Neuronal stem cell (in vitro differentiated cells): ENCODE measurements at regions not wholly inside any gene's neighbourhood (a gene's known extent, or its start where the extent isn't known, plus 50 kb on each side); places are given as distances from the start of the nearest gene placed in this dataset.

ENCODE experiments used
- DNase-seq: peaks from one replicate; pipeline ENCODE4 v3.0.0-alpha.2; 2013; ENCODE audit warnings: low spot score
- H2AFZ ChIP-seq: one replicate; pipeline ENCODE4 v1.6.1; 2013; ENCODE audit warnings: mild to moderate bottlenecking, low read length, inconsistent platforms
- H2AK5ac ChIP-seq: 2 replicates; pipeline ENCODE4 v1.6.1; 2013; ENCODE audit warnings: low read depth, mild to moderate bottlenecking, inconsistent platforms, low read length, moderate library complexity, mixed read lengths
- H2BK120ac ChIP-seq: 2 replicates; pipeline ENCODE4 v1.6.1; 2013; ENCODE audit warnings: low read depth, mild to moderate bottlenecking, inconsistent platforms, low read length, moderate library complexity, mixed read lengths
- H2BK12ac ChIP-seq: one replicate; pipeline ENCODE4 v1.6.1; 2013; ENCODE audit warnings: low read length, inconsistent platforms
- H2BK15ac ChIP-seq: 2 replicates; pipeline ENCODE4 v1.6.1; 2013; ENCODE audit warnings: mild to moderate bottlenecking, low read length, inconsistent platforms, mixed read lengths
- H2BK5ac ChIP-seq: one replicate; pipeline ENCODE4 v1.6.1; 2013; ENCODE audit warnings: inconsistent platforms, mild to moderate bottlenecking, low read length, moderate library complexity
- H3K14ac ChIP-seq: one replicate; pipeline ENCODE4 v1.6.1; 2013; ENCODE audit warnings: low read length, inconsistent platforms
- H3K18ac ChIP-seq: 2 replicates; pipeline ENCODE4 v1.6.1; 2013; ENCODE audit warnings: low read length, inconsistent platforms
- H3K23ac ChIP-seq: 2 replicates; pipeline ENCODE4 v1.6.1; 2013; ENCODE audit warnings: low read depth, mild to moderate bottlenecking, mixed read lengths, low read length, inconsistent platforms; ENCODE audit not compliant: poor library complexity
- H3K27ac ChIP-seq: replicated peaks from 3 replicates; pipeline ENCODE4 v1.5.1; 2013; ENCODE audit warnings: low read length, inconsistent platforms
- H3K27me3 ChIP-seq, 3 experiments: 2 replicates each; pipeline ENCODE4 v1.6.1; 2013; ENCODE audit warnings: low read length in 3 of 3, mild to moderate bottlenecking in 2 of 3, inconsistent platforms in 1 of 3, low read depth in 1 of 3, mixed read lengths in 1 of 3, moderate library complexity in 1 of 3; ENCODE audit not compliant: control insufficient read depth in 3 of 3, insufficient read depth in 3 of 3
- H3K36me3 ChIP-seq, 2 donors: replicated peaks in 1 of 2; 2 replicates each; pipeline ENCODE4 v1.6.1; 2013; ENCODE audit warnings: low read length in 2 of 2; ENCODE audit not compliant: control insufficient read depth in 2 of 2, insufficient read depth in 2 of 2
- H3K4ac ChIP-seq: 2 replicates; pipeline ENCODE4 v1.6.1; 2013; ENCODE audit warnings: inconsistent platforms, mild to moderate bottlenecking, low read length, moderate library complexity
- H3K4me1 ChIP-seq, 2 donors: 1 replicate in 1 of 2; 2 replicates in 1 of 2; pipeline ENCODE4 v1.6.1; 2013; ENCODE audit warnings: low read length in 2 of 2, low read depth in 1 of 2; ENCODE audit not compliant: control insufficient read depth in 2 of 2, insufficient read depth in 1 of 2
- H3K4me2 ChIP-seq: one replicate; pipeline ENCODE4 v1.6.1; 2013; ENCODE audit warnings: mild to moderate bottlenecking, low read length, inconsistent platforms; ENCODE audit not compliant: insufficient read depth, poor library complexity, severe bottlenecking
- H3K4me3 ChIP-seq, 2 donors: 2 replicates each; pipeline ENCODE4 v1.5.1; 2013; ENCODE audit warnings: low read length in 2 of 2, mild to moderate bottlenecking in 2 of 2, inconsistent platforms in 1 of 2, moderate library complexity in 1 of 2
- H3K79me1 ChIP-seq: one replicate; pipeline ENCODE4 v1.6.1; 2013; ENCODE audit warnings: low read depth, mild to moderate bottlenecking, inconsistent platforms, low read length, moderate library complexity
- H3K9ac ChIP-seq: one replicate; pipeline ENCODE4 v1.6.1; 2013; ENCODE audit warnings: mild to moderate bottlenecking, low read depth, low read length, inconsistent platforms; ENCODE audit not compliant: poor library complexity
- H3K9me3 ChIP-seq, 2 donors: replicated peaks in 1 of 2; 2 replicates each; pipeline versions ENCODE3 to v1.6.1; 2013; ENCODE audit warnings: low read length in 2 of 2, mild to moderate bottlenecking in 2 of 2, inconsistent platforms in 1 of 2, low read depth in 1 of 2, mixed read lengths in 1 of 2, moderate library complexity in 1 of 2; ENCODE audit not compliant: control insufficient read depth in 2 of 2, insufficient read depth in 1 of 2
- H4K8ac ChIP-seq: one replicate; pipeline ENCODE4 v1.6.1; 2013; ENCODE audit warnings: low read depth, mild to moderate bottlenecking, inconsistent platforms, low read length, moderate library complexity
- H4K91ac ChIP-seq: one replicate; pipeline ENCODE4 v1.6.1; 2013; ENCODE audit warnings: low read length, low read depth, mild to moderate bottlenecking, inconsistent platforms; ENCODE audit not compliant: poor library complexity
- WGBS, 2 donors: extraction: QIAGEN DNeasy Blood & Tissue Kit; methylation state at CpG; one replicate each; pipeline ENCODE4 v1.1.7; 2013; ENCODE audit warnings: missing lambda C conversion rate in 2 of 2, mixed read lengths in 1 of 2; ENCODE audit not compliant: insufficient read length in 2 of 2, insufficient replicate concordance in 1 of 2; ENCODE audit errors: extremely low coverage in 2 of 2; 5-methylcytosine and 5-hydroxymethylcytosine counted together

GRCh38 chr16:27642756-27643155 is 92.8 kb downstream of the KATNIP start:
- no peak overlapping the region for H3K27ac ChIP-seq
- H4K91ac ChIP-seq = no peak overlapping the region
- H3K79me1 ChIP-seq = no peaks in the 10 kb centered on the region
- no peak overlapping the region for H2BK12ac ChIP-seq
- no peaks in the 10 kb centered on the region for H3K4me1 ChIP-seq
- H3K4ac ChIP-seq = no peak overlapping the region
- H3K27me3 ChIP-seq = no peaks in the 10 kb centered on the region
- H4K8ac ChIP-seq = no peak overlapping the region
- no peaks in the 10 kb centered on the region for H3K36me3 ChIP-seq
- no peak overlapping the region for H3K23ac ChIP-seq
- H3K18ac ChIP-seq = no peak overlapping the region
- H2BK120ac ChIP-seq = no peak overlapping the region
- no peaks in the 10 kb centered on the region for H3K9me3 ChIP-seq
- no peak overlapping the region for H2AFZ ChIP-seq
- H3K4me3 ChIP-seq = no peak overlapping the region
- no CpG with 5 or more reads among the region's 4 CpGs for WGBS, 2 donors
- no peak overlapping the region for H2AK5ac ChIP-seq
- H2BK15ac ChIP-seq = no peak overlapping the region
- H3K14ac ChIP-seq = no peak overlapping the region
- no peak for DNase-seq
- no peak overlapping the region for H2BK5ac ChIP-seq
- no peak overlapping the region for H3K9ac ChIP-seq
- no peak overlapping the region for H3K4me2 ChIP-seq

GRCh38 chr16:27644165-27644564 is 94.2 kb downstream of the KATNIP start:
- H3K4me2 ChIP-seq = no peak overlapping the region
- H2AK5ac ChIP-seq = peak overlapping the region; percentile 15
- no peak overlapping the region for H3K18ac ChIP-seq
- no peak overlapping the region for H2BK5ac ChIP-seq
- H2BK12ac ChIP-seq = no peak overlapping the region
- H3K27me3 ChIP-seq = no peaks in the 10 kb centered on the region
- peaks cover 7% of the 10 kb centered on the region in 2 donors for H3K36me3 ChIP-seq
- no peak overlapping the region for H3K23ac ChIP-seq
- H3K4me3 ChIP-seq = no peak overlapping the region
- no peak overlapping the region for H2BK15ac ChIP-seq
- H3K4me1 ChIP-seq = no peaks in the 10 kb centered on the region
- no CpG with 5 or more reads among the region's 8 CpGs for WGBS, 2 donors
- no peak overlapping the region for H3K9ac ChIP-seq
- H4K8ac ChIP-seq = no peak overlapping the region
- H3K27ac ChIP-seq = no peak overlapping the region
- H3K14ac ChIP-seq = no peak overlapping the region
- H2BK120ac ChIP-seq = no peak overlapping the region
- H3K4ac ChIP-seq = no peak overlapping the region
- DNase-seq = no peak
- H2AFZ ChIP-seq = no peak overlapping the region
- peaks cover 0 to 1% of the 10 kb centered on the region in 2 donors for H3K9me3 ChIP-seq
- no peaks in the 10 kb centered on the region for H3K79me1 ChIP-seq
- no peak overlapping the region for H4K91ac ChIP-seq

- Histone ChIP-seq H3K4me2 (no peak overlapping the region), H2BK12ac (no peak overlapping the region), H2AK5ac (no peak overlapping the region), H3K9ac (no peak overlapping the region), H3K4me1 (no peaks in the 10 kb centered on the region), H3K14ac (no peak overlapping the region), H3K18ac (no peak overlapping the region), H3K4ac (no peak overlapping the region), H2BK120ac (no peak overlapping the region), H2AFZ (no peak overlapping the region), H2BK5ac (no peak overlapping the region), H3K27ac (no peak overlapping the region), H3K23ac (no peak overlapping the region), H2BK15ac (no peak overlapping the region), H3K27me3 (no peaks in the 10 kb centered on the region), H3K36me3 (peaks cover 7 to 8% of the 10 kb centered on the region in 2 donors), H3K4me3 (no peak overlapping the region), H3K9me3 (peaks cover 0 to 1% of the 10 kb centered on the region in 2 donors), H4K91ac (no peak overlapping the region), H3K79me1 (peaks cover 1% of the 10 kb centered on the region), H4K8ac (no peak overlapping the region)
- no CpG with 5 or more reads among the region's 5 CpGs for whole genome bisulfite sequencing, 2 donors
- no peak for DNase-seq
These were observed 95.5 kb downstream of the KATNIP start for GRCh38 chr16:27645396-27645795.

- DNase-seq = no peak
- Histone ChIP-seq H2BK120ac (no peak overlapping the region), H3K4me3 (no peak overlapping the region), H3K27me3 (no peaks in the 10 kb centered on the region), H4K8ac (no peak overlapping the region), H3K23ac (peak overlapping the region; percentile 25), H3K4me1 (no peaks in the 10 kb centered on the region), H3K9ac (no peak overlapping the region), H2BK15ac (no peak overlapping the region), H3K4ac (no peak overlapping the region), H3K79me1 (peaks cover 2% of the 10 kb centered on the region), H3K4me2 (no peak overlapping the region), H3K27ac (no peak overlapping the region), H3K9me3 (peaks cover 0 to 1% of the 10 kb centered on the region in 2 donors), H2BK12ac (no peak overlapping the region), H4K91ac (no peak overlapping the region), H2AK5ac (no peak overlapping the region), H2AFZ (no peak overlapping the region), H3K18ac (no peak overlapping the region), H2BK5ac (no peak overlapping the region), H3K14ac (no peak overlapping the region), H3K36me3 (peaks cover 7 to 8% of the 10 kb centered on the region in 2 donors)
- no CpG with 5 or more reads among the region's 5 CpGs for WGBS, 2 donors
These were observed 96.9 kb downstream of the KATNIP start for GRCh38 chr16:27646806-27647205.
